ENCODE measurements at regions not wholly inside any gene's neighbourhood (a gene's known extent, or its start where the extent isn't known, plus 50 kb on each side); places are given as distances from the start of the nearest gene placed in this dataset.

GRCh38 chr2:8535469-8535795 is 146.4 kb upstream of the ID2 start (continued):
- no peak for TF ChIP-seq SMARCC2 (IDR thresholded peaks at IDR 0.05; ENCODE audit: low read depth)

GRCh38 chr2:8535821-8536685 is 145.8 kb upstream of the ID2 start:
- CTCF ChIA-PET (ENCODE audit: low intra/inter-chr PET ratio), result no interaction called here
- Histone ChIP-seq H3K27ac (ENCODE audit: extremely low read depth, low read depth, low read length) (no peak overlapping the region), H2AFZ (ENCODE audit: low read depth, low read length) (peak overlapping the region; percentile 77), H3K4me2 (ENCODE audit: insufficient read depth, low read length) (peak overlapping the region; percentile 58; the same call in 1 of the 2 replicates), H3K9me1 (ENCODE audit: control insufficient read depth, insufficient read depth, low read length) (no peaks in the 10 kb centered on the region), H3K4me3 (no peak overlapping the region), H3K4me1 (replicated peaks in 1 of 2; ENCODE audit: control insufficient read depth in 2 of 2, insufficient read depth in 2 of 2, low read length in 2 of 2) (peaks cover 32 to 52% of the 10 kb centered on the region in 2 experiments), H3K9ac (ENCODE audit: insufficient read depth in 1 of 2, low read depth in 2 of 2, low read length in 2 of 2) (peak overlapping the region in 1 of 2 experiments; percentile 69; a peak in 2 of 4 replicates), H4K20me1 (replicated peaks; ENCODE audit: control insufficient read depth, insufficient read depth, low read length) (no peaks in the 10 kb centered on the region), H3K36me3 (ENCODE audit: control insufficient read depth, insufficient read depth, low read length) (no peaks in the 10 kb centered on the region), H3K27me3 (ENCODE audit: control insufficient read depth in 2 of 2, insufficient read depth in 2 of 2, low read length in 2 of 2) (no peaks in the 10 kb centered on the region), H3K79me2 (ENCODE audit: control insufficient read depth, insufficient read depth, low read length) (no peaks in the 10 kb centered on the region), H3K9me3 (replicated peaks; ENCODE audit: control insufficient read depth, insufficient read depth, low read depth, low read length) (peaks cover 10% of the 10 kb centered on the region; the same call in 1 of the 2 replicates)
- in situ Hi-C loops (cut with MboI) (no loop called here), intact Hi-C loops (cut with micrococcal nuclease) (no loop called here)
- BruUV-seq (replicated peaks), result no TSS peak
- peak; percentile 25; the same call in 1 of the 3 replicates for ATAC-seq
- FAIRE-seq, result peak; percentile 79
- WGBS (ENCODE audit: insufficient coverage, low coverage, missing lambda C conversion rate), result 38% methylated on average over 19 of the region's 19 CpGs
- peak in 2 of 4 experiments; percentile 32 to 42 for DNase-seq (ENCODE audit: extremely low read depth in 1 of 4, low spot score in 3 of 4)
- POLR2A ChIA-PET, result interaction anchor here (0.6 to 1.7 kb wide), 3 partner anchors 8 to 16 kb away, joined by 3 to 4 read pairs (median 4); no protein-coding TSS in a partner anchor
- TF ChIP-seq ZBTB1 (CRISPR knock-in tag; IDR thresholded peaks at IDR 0.05; ENCODE audit: borderline replicate concordance, low read depth) (peak; percentile 23; the same call in 1 of the 2 replicates), ZNF766 (CRISPR knock-in tag; conservative IDR thresholded peaks at IDR 0.05) (peak; percentile 47; the same call in 1 of the 2 replicates), E2F6 (IDR thresholded peaks at IDR 0.05; ENCODE audit: borderline replicate concordance in 1 of 2, extremely low read depth in 1 of 2, insufficient read depth in 1 of 2, insufficient read length in 1 of 2, low read depth in 1 of 2, low read length in 1 of 2, poor library complexity in 1 of 2, severe bottlenecking in 1 of 2) (peak; percentile 69 to 83), ZBTB17 (CRISPR knock-in tag; IDR thresholded peaks at IDR 0.05) (peak; percentile 36; the same call in 1 of the 2 replicates), ZNF253 (CRISPR knock-in tag; conservative IDR thresholded peaks at IDR 0.05) (no peak), ERF (CRISPR knock-in tag; IDR thresholded peaks at IDR 0.05) (0 out of 2 replicates have a peak, but pooled peaks have one; percentile 12), RBM39 (optimal IDR thresholded peaks at IDR 0.05; ENCODE audit: low read depth, low read length) (no peak), MEF2D (tag; conservative IDR thresholded peaks at IDR 0.05; ENCODE audit: low read depth) (no peak), ZMIZ1 (IDR thresholded peaks at IDR 0.05; ENCODE audit: low read depth in 2 of 2, low read length in 2 of 2) (no peak), ZFX (CRISPR knock-in tag; IDR thresholded peaks at IDR 0.05) (peak; percentile 44), L3MBTL2 (IDR thresholded peaks at IDR 0.05) (peak; percentile 73)

Data from K562 (cell line).